ENCODE measurements at regions not wholly inside any gene's neighbourhood (a gene's known extent, or its start where the extent isn't known, plus 50 kb on each side); places are given as distances from the start of the nearest gene placed in this dataset.

DNA sequence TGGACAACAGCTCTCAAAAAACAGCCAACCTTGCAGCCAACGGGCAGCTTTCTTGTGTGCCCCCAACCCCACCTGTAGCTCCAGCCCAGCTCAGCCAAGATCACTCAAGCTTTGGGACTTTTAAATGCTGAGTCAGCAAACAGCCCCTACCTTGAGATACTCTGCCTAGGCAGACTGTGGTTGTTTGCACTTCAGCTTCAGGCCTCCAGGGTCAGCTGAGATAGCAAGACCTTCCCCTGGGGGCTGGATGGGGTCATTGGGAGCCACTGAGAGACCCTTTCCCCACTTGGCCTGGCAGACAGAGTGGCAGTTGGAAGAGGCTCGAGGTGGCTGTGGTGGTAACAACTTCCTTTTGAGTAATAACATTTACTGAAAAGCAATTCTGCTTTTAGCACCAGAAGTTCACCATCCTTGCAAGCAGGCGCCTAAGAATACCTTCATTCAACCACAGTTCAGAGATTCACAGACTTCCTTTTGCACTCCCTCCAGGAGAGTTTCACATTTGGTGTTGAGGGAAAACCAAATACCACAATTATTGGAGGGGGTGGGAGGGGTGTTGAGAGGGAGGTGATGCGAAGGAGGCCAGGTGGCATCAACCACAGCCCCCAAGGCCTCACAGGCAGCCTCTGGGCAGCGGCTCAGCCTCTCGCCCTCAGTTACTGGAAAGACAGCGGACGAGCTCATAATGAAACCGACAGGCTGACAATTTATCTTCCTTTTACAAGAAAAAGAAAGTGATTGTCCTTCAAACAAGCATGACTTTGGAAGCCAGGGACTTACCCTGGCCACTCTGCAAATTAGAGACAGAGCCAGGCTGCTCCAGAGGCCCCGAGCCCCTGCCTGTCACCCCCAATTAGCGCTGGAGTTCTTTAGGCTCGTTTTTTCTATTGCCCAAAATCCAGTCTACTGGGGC lies 148.1 kb downstream of the CEBPB start (continued):
- TF ChIP-seq, protein P1, sequence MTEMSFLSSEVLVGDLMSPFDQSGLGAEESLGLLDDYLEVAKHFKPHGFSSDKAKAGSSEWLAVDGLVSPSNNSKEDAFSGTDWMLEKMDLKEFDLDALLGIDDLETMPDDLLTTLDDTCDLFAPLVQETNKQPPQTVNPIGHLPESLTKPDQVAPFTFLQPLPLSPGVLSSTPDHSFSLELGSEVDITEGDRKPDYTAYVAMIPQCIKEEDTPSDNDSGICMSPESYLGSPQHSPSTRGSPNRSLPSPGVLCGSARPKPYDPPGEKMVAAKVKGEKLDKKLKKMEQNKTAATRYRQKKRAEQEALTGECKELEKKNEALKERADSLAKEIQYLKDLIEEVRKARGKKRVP (CRISPR knock-in tag; IDR thresholded peaks at IDR 0.05): no peak
- TF ChIP-seq TAL1 (IDR thresholded peaks at IDR 0.05) (0 out of 2 replicates have a peak, but pooled peaks have one; percentile 12), ZNF316 (IDR thresholded peaks at IDR 0.05) (peak; percentile 100), ZNF134 (CRISPR knock-in tag; conservative IDR thresholded peaks at IDR 0.05) (no peak), ELF1 (tag; IDR thresholded peaks at IDR 0.05) (no peak), ZEB2 (IDR thresholded peaks at IDR 0.05) (no peak), KLF10 (CRISPR knock-in tag; IDR thresholded peaks at IDR 0.05) (no peak), NFIC (IDR thresholded peaks at IDR 0.05) (no peak), EWSR1 (IDR thresholded peaks at IDR 0.05; ENCODE audit: borderline replicate concordance, low read depth, partially characterized antibody) (no peak), PML (IDR thresholded peaks at IDR 0.05; ENCODE audit: low read length) (no peak), POLR2B (IDR thresholded peaks at IDR 0.05; ENCODE audit: low read depth, partially characterized antibody) (no peak), ZNF699 (CRISPR knock-in tag; IDR thresholded peaks at IDR 0.05; ENCODE audit: insufficient replicate concordance) (no peak), GATAD2B (IDR thresholded peaks at IDR 0.05; ENCODE audit: borderline replicate concordance) (no peak), ZBTB7A (IDR thresholded peaks at IDR 0.05; ENCODE audit: borderline replicate concordance, control insufficient read depth, low read depth, low read length) (peak; percentile 82), ZNF445 (CRISPR knock-in tag; IDR thresholded peaks at IDR 0.05; ENCODE audit: low read depth) (no peak), NFE2 (IDR thresholded peaks at IDR 0.05; ENCODE audit: low read depth) (peak; percentile 83), DPF2 (IDR thresholded peaks at IDR 0.05) (0 out of 2 replicates have a peak, but pooled peaks have one; percentile 36), ZNF121 (CRISPR knock-in tag; conservative IDR thresholded peaks at IDR 0.05) (no peak), ARID1B (IDR thresholded peaks at IDR 0.05) (peak; percentile 43; the same call in 1 of the 2 replicates), FUS (optimal IDR thresholded peaks at IDR 0.05; ENCODE audit: low read depth, low read length) (no peak), BCL6 (CRISPR knock-in tag; IDR thresholded peaks at IDR 0.05) (no peak)
- TF ChIP-seq, protein P2, sequence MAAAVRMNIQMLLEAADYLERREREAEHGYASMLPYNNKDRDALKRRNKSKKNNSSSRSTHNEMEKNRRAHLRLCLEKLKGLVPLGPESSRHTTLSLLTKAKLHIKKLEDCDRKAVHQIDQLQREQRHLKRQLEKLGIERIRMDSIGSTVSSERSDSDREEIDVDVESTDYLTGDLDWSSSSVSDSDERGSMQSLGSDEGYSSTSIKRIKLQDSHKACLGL (CRISPR knock-in tag; IDR thresholded peaks at IDR 0.05; ENCODE audit: borderline replicate concordance, poor library complexity, severe bottlenecking): no peak
- TF ChIP-seq, protein P3, sequence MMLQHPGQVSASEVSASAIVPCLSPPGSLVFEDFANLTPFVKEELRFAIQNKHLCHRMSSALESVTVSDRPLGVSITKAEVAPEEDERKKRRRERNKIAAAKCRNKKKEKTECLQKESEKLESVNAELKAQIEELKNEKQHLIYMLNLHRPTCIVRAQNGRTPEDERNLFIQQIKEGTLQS (IDR thresholded peaks at IDR 0.05): no peak
- TF ChIP-seq, protein P3 (CRISPR knock-in tag; conservative IDR thresholded peaks at IDR 0.05): no peak

Measured in K562 (cell line).